PC-3 (cell line): ENCODE measurements at regions not wholly inside any gene's neighbourhood (a gene's known extent, or its start where the extent isn't known, plus 50 kb on each side); places are given as distances from the start of the nearest gene placed in this dataset.
A peak's percentile ranks its signal among the peaks of the same experiment; 100 is the strongest.

ENCODE experiments used
- ATAC-seq: fragments of 200-7000 bp; cut with Tn5 transposase; 2 replicates; pipeline ENCODE4 v1.9.1; 2020; ENCODE audit warnings: mild to moderate bottlenecking, moderate library complexity
- BruUV-seq: library from RNA; stranded (reverse); fragments of 400-500 nt; replicated peaks from 2 replicates; lab custom pipeline; 2021; lab: Mats Ljungman, UMichigan
- CTCF ChIA-PET: fragments of 300-600 bp; sonication (Branson Sonifier 250); formaldehyde crosslinking; loops from one replicate; lab custom pipeline; 2022; ENCODE audit warnings: antibody characterized with exemption; lab: Charles Lee
- POLR2A ChIA-PET: fragments of 300-600 bp; sonication (Branson Sonifier 250); formaldehyde crosslinking; loops from one replicate; lab custom pipeline; 2022; ENCODE audit warnings: antibody characterized with exemption; ENCODE audit not compliant: unreplicated experiment; lab: Charles Lee
- DNase-seq: peaks from one replicate; pipeline ENCODE4 v3.0.0-alpha.2; 2015
- H2AFZ ChIP-seq: fragments of 300-600 bp; sonication (generic); 2 replicates; pipeline ENCODE4 v1.6.0; 2016; ENCODE audit warnings: antibody characterized with exemption, low read length
- H3F3A ChIP-seq: fragments of 300-600 bp; sonication (generic); one replicate; pipeline ENCODE4 v1.6.0; 2017; ENCODE audit warnings: antibody characterized with exemption, low read length, control low read depth, mild to moderate bottlenecking; ENCODE audit not compliant: unreplicated experiment
- H3K27ac ChIP-seq: fragments of 300-600 bp; sonication (generic); 2 replicates; pipeline ENCODE4 v1.5.1; 2016; ENCODE audit warnings: mild to moderate bottlenecking, low read length
- H3K27me3 ChIP-seq: fragments of 300-600 bp; sonication (generic); 2 replicates; pipeline ENCODE4 v1.6.1; 2016; ENCODE audit warnings: low read length, mixed read lengths
- H3K36me3 ChIP-seq: fragments of 300-600 bp; sonication (generic); 2 replicates; pipeline ENCODE4 v1.6.1; 2016; ENCODE audit warnings: low read depth, mixed run types, low read length, mixed read lengths
- H3K4me1 ChIP-seq: fragments of 300-600 bp; sonication (generic); 2 replicates; pipeline ENCODE4 v1.5.1; 2016; ENCODE audit warnings: low read length; ENCODE audit not compliant: insufficient read depth
- H3K4me2 ChIP-seq: fragments of 300-600 bp; sonication (generic); 2 replicates; pipeline ENCODE4 v1.6.0; 2016; ENCODE audit warnings: low read length
- H3K4me3 ChIP-seq: fragments of 300-600 bp; sonication (generic); 2 replicates; pipeline ENCODE4 v1.5.1; 2016; ENCODE audit warnings: mild to moderate bottlenecking, low read length, mixed read lengths
- H3K79me2 ChIP-seq: fragments of 300-600 bp; sonication (generic); 2 replicates; pipeline ENCODE4 v1.6.1; 2017; ENCODE audit warnings: low read length, mixed read lengths
- H3K9ac ChIP-seq: fragments of 300-600 bp; sonication (generic); 2 replicates; pipeline ENCODE4 v1.6.0; 2016; ENCODE audit warnings: mild to moderate bottlenecking, low read length
- H3K9me2 ChIP-seq: fragments of 300-600 bp; sonication (generic); replicated peaks from 2 replicates; pipeline ENCODE4 v1.6.1; 2016; ENCODE audit warnings: mixed run types, low read length, mixed read lengths
- H3K9me3 ChIP-seq: fragments of 300-600 bp; sonication (generic); 2 replicates; pipeline ENCODE4 v1.6.1; 2016; ENCODE audit warnings: low read length, mixed read lengths
- H4K20me1 ChIP-seq: fragments of 300-600 bp; sonication (generic); 2 replicates; pipeline ENCODE4 v1.6.1; 2016; ENCODE audit warnings: low read length, mixed read lengths
- CTCF ChIP-seq: fragments of 300-600 bp; sonication (generic); conservative IDR thresholded peaks from 2 replicates; pipeline ENCODE4 v1.5.1; 2017; ENCODE audit warnings: antibody characterized with exemption, low read depth, mild to moderate bottlenecking, low read length
- EZH2 ChIP-seq: fragments of 300-600 bp; sonication (generic); IDR thresholded peaks from one replicate; pipeline ENCODE4 v1.6.1; 2017; ENCODE audit warnings: antibody characterized with exemption, mild to moderate bottlenecking, low read length; ENCODE audit not compliant: unreplicated experiment
- EZH2phosphoT487 ChIP-seq: fragments of 300-600 bp; sonication (generic); IDR thresholded peaks from 2 replicates; pipeline ENCODE4 v1.6.1; 2018; ENCODE audit warnings: mild to moderate bottlenecking, antibody characterized with exemption, low read length, borderline replicate concordance
- intact Hi-C: fragments of 100-400 bp; cut with micrococcal nuclease; formaldehyde crosslinking; loops from 2 replicates; pipeline ENCODE4 v1.9.0; 2023

- POLR2A ChIA-PET: no interaction called here
- Histone ChIP-seq H3K9me3 (no peaks in the 10 kb centered on the region), H3K27me3 (no peaks in the 10 kb centered on the region), H3K4me3 (no peak overlapping the region), H3K36me3 (no peaks in the 10 kb centered on the region), H3K9ac (no peak overlapping the region), H3K9me2 (no peaks in the 10 kb centered on the region), H2AFZ (no peak overlapping the region), H3K27ac (no peak overlapping the region), H3K79me2 (no peaks in the 10 kb centered on the region), H3F3A (peaks cover 7% of the 10 kb centered on the region), H4K20me1 (no peaks in the 10 kb centered on the region), H3K4me2 (no peak overlapping the region), H3K4me1 (peaks cover 37% of the 10 kb centered on the region)
- DNase-seq (no peak), ATAC-seq (no peak)
- BruUV-seq: no TSS peak
- TF ChIP-seq CTCF: no peak
- no peak for TF ChIP-seq EZH2
- no peak for TF ChIP-seq EZH2phosphoT487
- CTCF ChIA-PET: interaction anchor here (0.5 kb wide), 1 partner anchor 17 kb away, joined by 3 read pairs; no protein-coding TSS in a partner anchor
- intact Hi-C loops: no loop called here
These were observed 251.5 kb upstream of the TNC start for GRCh38 chr9:115369322-115369957.

- no peaks in the 10 kb centered on the region for H3K79me2 ChIP-seq
- H3K9me2 ChIP-seq: no peaks in the 10 kb centered on the region
- peak overlapping the region; percentile 96 for H3K27ac ChIP-seq
- TF ChIP-seq EZH2: no peak
- TF ChIP-seq EZH2phosphoT487: no peak
- no peak for TF ChIP-seq CTCF
- peaks cover 31% of the 10 kb centered on the region for H3K4me1 ChIP-seq
- H4K20me1 ChIP-seq: no peaks in the 10 kb centered on the region
- H3F3A ChIP-seq: peaks cover 7% of the 10 kb centered on the region
- peak overlapping the region; percentile 63 for H3K9ac ChIP-seq
- H3K4me3 ChIP-seq: peak overlapping the region; percentile 47; the same call in 1 of the 2 replicates
- H3K9me3 ChIP-seq: no peaks in the 10 kb centered on the region
- H2AFZ ChIP-seq: peak overlapping the region; percentile 47
- DNase-seq: peak; percentile 96
- POLR2A ChIA-PET: interaction anchor here (0.5 kb wide), 1 partner anchor 299 kb away, joined by 3 read pairs; no protein-coding TSS in a partner anchor
- H3K27me3 ChIP-seq: no peaks in the 10 kb centered on the region
- ATAC-seq: peak; percentile 95
- BruUV-seq: no TSS peak
- CTCF ChIA-PET: interaction anchor here (0.6 kb wide), 1 partner anchor 127 kb away, joined by 3 read pairs; no protein-coding TSS in a partner anchor
- no peaks in the 10 kb centered on the region for H3K36me3 ChIP-seq
- intact Hi-C loops: loop anchor here (1.0 to 10.0 kb wide), 5 partner anchors 24 to 258 kb away; partner anchors contain the start of gene TNC
- H3K4me2 ChIP-seq: peak overlapping the region; percentile 77
These were observed 255.2 kb upstream of the TNC start for GRCh38 chr9:115373000-115373709.
